Activated CD4-positive, alpha-beta T cell treated with anti-CD3 and anti-CD28 coated beads for 48 hours (primary cell): ENCODE measurements at regions not wholly inside any gene's neighbourhood (a gene's known extent, or its start where the extent isn't known, plus 50 kb on each side); places are given as distances from the start of the nearest gene placed in this dataset.
"Not testable (repeated sequence)": the region's sequence is repeated elsewhere in the genome, so short reads cannot be mapped to it uniquely, and the experiment has no call there.

Experiments
- DNase-seq: peaks from one replicate; pipeline ENCODE4 v3.0.0-alpha.2; 2020

DNA sequence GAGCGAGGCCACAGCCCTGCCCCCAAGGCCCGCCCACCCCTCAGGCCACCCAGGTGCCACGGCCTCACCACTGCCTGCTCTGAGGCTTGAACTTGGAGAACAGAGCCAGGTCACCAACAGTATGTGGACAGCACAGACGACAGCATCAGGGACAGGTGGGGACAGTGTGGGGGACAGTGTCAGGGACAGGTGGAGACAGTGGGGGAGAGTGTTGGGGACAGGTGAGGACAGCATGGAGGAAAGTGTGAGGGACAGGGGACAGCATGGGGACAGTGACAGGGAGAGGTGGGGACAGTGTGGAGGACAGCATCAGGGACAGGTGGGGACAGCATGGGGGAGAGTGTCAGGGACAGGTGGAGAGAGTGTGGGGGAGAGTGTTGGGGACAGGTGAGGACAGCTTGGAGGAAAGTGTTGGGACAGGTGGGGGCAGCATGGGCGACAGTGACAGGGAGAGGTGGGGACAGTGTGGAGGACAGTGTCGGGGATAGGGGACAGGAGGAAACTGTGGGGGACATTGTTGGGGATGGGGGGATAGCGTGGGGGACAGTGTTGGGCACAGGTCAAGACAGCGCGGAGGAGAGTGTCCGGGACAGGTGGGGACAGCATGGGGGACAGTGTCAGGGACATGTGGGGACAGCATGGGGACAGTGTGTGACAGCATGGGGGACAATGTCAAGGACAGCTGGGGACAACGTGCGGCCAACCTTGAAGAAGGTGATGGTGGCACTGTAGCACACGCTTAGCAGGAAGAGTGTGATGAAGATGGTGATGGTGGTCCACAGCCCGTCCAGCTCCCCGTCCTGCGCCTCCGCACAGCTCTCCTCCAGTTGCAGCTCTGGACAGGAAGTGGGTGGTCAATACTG, 114.9 kb downstream of the TMEM121 start:
- DNase-seq = no peak

GRCh38 chr14:105641951-105642350, 115.6 kb downstream of the TMEM121 start:
- not testable (repeated sequence) for DNase-seq

DNA sequence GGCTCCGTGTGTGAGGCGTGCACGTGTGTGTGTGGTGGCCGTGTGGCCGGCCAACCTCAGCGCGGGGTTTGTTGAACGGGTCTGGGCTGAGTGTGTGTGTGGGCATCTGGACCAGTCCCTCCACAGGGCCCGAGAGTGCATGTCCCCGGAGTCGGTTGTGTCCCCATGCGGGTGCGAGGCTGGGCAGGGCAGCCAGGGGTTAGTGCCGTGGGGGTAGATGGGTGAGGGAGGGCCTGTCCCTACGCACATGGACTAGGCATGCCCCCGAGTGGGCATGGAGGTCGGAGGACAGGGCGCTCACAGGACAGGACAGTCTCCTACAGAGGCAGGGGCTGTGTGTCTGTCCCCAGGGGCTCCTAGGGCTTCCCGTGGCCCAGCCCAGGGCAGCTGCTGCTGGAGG, 116.1 kb downstream of the TMEM121 start:
- not testable (repeated sequence) for DNase-seq

DNA sequence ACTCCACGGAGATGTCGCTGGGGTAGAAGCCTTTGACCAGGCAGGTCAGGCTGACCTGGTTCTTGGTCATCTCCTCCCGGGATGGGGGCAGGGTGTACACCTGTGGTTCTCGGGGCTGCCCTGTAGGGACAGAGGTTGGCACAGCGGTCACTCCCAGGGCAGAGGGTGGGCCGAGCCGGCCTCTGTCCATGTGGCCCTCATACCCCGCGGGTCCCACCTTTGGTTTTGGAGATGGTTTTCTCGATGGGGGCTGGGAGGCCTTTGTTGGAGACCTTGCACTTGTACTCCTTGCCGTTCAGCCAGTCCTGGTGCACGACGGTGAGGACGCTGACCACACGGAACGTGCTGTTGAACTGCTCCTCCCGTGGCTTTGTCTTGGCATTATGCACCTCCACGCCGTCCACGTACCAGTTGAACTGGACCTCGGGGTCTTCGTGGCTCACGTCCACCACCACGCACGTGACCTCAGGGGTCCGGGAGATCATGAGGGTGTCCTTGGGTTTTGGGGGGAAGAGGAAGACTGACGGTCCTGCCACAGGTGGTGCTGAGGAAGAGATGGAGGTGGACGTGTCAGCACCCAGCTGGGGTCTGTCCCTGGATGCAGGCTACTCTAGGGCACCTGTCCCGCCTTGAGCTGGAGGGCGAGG, 117.1 kb downstream of the TMEM121 start:
- DNase-seq = not testable (repeated sequence)

GRCh38 chr14:105644053-105644435, 117.7 kb downstream of the TMEM121 start:
- not testable (repeated sequence) for DNase-seq

DNA sequence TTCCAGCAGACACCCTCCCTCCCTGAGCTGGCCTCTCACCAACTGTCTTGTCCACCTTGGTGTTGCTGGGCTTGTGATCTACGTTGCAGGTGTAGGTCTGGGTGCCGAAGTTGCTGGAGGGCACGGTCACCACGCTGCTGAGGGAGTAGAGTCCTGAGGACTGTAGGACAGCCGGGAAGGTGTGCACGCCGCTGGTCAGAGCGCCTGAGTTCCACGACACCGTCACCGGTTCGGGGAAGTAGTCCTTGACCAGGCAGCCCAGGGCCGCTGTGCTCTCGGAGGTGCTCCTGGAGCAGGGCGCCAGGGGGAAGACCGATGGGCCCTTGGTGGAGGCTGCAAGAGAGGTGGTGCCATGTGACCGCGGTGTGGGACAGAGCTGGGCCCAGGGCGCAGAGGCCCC, 118.1 kb downstream of the TMEM121 start:
- not testable (repeated sequence) for DNase-seq

- DNase-seq = not testable (repeated sequence)
Measured at GRCh38 chr14:105644891-105645290, 118.5 kb downstream of the TMEM121 start.

- not testable (repeated sequence) for DNase-seq
Measured at GRCh38 chr14:105645389-105645788, 119.0 kb downstream of the TMEM121 start.

- no peak for DNase-seq
Measured at GRCh38 chr14:105646175-105646574, 119.8 kb downstream of the TMEM121 start.

GRCh38 chr14:105646711-105647281, 120.4 kb downstream of the TMEM121 start:
- not testable (repeated sequence) for DNase-seq

GRCh38 chr14:105647426-105647783, 121.0 kb downstream of the TMEM121 start:
- DNase-seq = not testable (repeated sequence)

- no peak for DNase-seq
Measured at GRCh38 chr14:105647784-105648608, 121.6 kb downstream of the TMEM121 start.

GRCh38 chr14:105648609-105649535, 122.5 kb downstream of the TMEM121 start:
- not testable (repeated sequence) for DNase-seq

DNA sequence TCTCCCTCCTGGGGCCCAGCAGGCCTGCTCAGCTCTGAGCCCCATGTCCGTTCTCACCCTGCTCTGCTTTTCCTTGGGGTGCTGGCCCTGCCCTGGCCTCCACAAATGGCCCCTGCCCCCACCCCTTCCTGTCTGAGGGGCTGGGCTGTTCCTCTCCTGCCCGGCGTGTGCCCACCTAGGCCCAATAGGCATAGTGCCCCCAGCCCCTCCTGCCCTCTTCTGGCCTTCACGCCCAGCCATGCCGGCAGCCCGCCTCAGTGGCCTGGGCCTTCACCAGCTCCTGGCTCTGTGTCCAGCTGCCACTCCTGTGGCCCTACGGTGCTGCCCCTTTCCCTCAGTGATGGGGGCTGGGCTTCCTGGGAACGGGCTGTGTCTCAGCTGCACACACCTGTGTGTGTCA, 125.9 kb downstream of the TMEM121 start:
- DNase-seq = not testable (repeated sequence)

DNA sequence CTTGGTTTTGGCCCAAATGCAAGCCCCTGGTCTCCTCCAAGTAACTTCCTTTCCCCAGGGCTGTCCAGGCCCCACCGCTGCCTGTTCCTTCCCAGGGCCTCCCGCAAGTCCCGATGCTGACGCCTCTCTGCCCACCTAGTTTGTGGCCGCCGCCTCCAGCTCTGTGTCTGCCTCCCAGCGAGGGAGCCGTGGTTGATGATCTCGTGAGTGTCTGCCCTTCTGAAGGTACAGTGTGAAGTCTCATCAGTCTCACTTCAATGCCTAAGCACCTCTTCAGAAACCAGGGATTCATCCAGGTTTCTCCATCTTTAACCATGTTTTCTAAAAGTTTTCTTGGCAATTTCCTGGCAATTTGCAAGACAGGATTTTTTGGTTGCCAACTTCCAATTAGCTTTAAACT, 127.5 kb downstream of the TMEM121 start:
- not testable (repeated sequence) for DNase-seq

GRCh38 chr14:105659255-105659654, 132.9 kb downstream of the TMEM121 start:
- not testable (repeated sequence) for DNase-seq

DNA sequence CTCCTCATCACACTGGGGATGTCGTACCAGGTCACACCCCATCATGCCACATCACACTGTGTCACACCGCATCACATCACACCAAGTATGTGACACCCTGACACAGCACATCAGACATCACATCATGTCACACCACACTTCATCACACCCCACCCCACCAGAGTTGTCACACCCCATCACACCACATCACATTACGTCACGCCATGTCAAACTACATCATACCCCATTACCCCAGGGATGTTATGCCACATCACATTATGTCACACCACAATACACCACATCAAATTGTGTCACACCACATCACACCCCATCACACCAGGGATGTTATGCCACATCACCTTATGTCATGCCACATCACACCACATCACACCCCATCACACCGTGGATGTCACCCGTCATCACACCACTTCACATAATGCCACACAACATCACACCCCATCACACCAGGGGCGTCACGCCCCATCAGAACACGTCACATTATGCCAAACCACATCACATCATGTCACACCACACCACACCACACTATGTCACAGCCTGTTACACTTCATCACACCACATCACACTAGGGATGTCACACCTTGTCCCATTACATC, 133.6 kb downstream of the TMEM121 start:
- no peak for DNase-seq

- DNase-seq = no peak
Measured at GRCh38 chr14:105660816-105661531, 134.6 kb downstream of the TMEM121 start.

GRCh38 chr14:105662043-105662442, 135.7 kb downstream of the TMEM121 start:
- not testable (repeated sequence) for DNase-seq

- DNase-seq = not testable (repeated sequence)
Measured at GRCh38 chr14:105662592-105662991, 136.2 kb downstream of the TMEM121 start.

- DNase-seq = not testable (repeated sequence)
Measured at GRCh38 chr14:105663323-105663722, 136.9 kb downstream of the TMEM121 start.
